NCI-H82 treated with DMSO at 0.1 percent for 48 hours (cell line): ENCODE measurements at regions not wholly inside any gene's neighbourhood (a gene's known extent, or its start where the extent isn't known, plus 50 kb on each side); places are given as distances from the start of the nearest gene placed in this dataset.

Source experiments
- DNase-seq: peaks from one replicate; lab custom pipeline; 2025; ENCODE audit not compliant: unreplicated experiment; lab: John Stamatoyannopoulos, UW

GRCh38 chr1:30258876-30259275, 464.5 kb downstream of the MATN1 start:
- DNase-seq = no peak

DNA sequence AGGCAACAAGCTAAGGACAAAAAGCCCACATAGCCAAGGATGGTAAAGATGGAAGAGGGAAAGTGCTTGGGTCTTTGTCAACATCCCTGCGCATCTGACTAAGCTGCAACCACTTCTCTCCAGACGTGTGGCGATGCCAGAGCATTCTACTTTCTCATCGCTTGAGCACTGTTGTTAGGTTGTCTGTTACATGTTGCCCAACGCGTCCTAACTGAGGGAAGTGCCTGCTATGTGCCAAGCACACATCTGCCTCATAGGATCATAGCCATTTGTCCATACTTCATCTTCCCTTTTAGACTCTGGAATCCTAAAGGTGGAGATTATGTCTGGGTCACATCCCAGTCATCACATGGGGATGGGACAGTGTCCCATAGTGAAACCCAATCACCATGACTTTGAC, 464.9 kb downstream of the MATN1 start:
- DNase-seq = no peak

DNA sequence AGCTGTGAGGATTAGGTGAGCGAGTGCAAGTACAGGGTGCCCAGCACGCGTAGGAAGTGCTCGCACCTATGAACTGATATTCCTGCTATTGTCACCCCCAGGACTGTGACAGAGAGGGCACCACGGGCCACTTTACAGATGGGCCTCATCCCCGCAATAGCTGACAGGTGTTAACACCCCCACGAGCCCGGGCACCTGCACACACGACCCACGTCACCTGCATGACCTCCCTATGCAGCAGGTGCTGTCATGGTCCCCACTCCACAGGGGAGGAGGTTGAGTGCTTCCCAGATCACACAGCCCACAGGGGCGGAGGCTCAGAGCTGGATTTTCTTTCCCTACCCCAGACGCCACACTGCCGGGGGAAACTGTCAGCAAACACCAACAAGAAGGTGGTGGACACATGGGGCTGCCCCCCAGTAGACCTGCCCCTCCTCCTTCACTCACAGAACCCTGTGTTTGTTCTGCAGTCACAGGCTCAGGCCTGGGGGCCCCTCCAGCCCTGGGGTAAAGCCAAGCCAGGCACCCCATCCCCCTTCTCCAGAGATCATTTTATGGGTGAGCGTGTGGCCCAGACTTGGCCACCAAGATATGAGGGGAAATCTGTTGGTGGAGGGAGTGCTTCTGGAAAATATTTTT, 465.5 kb downstream of the MATN1 start:
- no peak for DNase-seq

GRCh38 chr1:30257322-30257721, 466.1 kb downstream of the MATN1 start:
- DNase-seq = no peak

DNA sequence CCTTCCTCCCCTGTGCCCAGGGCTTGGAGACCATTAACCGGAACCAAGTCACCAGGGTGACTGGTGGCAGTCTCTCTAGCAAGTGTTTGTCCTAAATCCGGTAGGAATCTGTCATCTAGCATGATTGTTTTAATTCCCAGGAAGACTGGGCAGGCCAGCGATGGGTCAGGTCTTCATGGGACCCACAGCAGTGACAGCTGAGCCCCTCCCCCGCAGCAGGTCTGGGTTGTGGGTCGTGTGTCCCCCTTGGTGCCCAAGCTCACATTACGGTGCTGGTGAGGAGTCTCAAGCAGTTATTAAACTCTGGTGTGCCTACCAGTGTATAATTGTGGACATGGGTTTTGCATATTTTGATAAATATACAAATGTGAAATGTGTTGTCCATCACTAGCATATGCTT, 466.5 kb downstream of the MATN1 start:
- DNase-seq = no peak

- DNase-seq = no peak
These were observed 468.2 kb downstream of the MATN1 start for GRCh38 chr1:30255111-30255724.

DNA sequence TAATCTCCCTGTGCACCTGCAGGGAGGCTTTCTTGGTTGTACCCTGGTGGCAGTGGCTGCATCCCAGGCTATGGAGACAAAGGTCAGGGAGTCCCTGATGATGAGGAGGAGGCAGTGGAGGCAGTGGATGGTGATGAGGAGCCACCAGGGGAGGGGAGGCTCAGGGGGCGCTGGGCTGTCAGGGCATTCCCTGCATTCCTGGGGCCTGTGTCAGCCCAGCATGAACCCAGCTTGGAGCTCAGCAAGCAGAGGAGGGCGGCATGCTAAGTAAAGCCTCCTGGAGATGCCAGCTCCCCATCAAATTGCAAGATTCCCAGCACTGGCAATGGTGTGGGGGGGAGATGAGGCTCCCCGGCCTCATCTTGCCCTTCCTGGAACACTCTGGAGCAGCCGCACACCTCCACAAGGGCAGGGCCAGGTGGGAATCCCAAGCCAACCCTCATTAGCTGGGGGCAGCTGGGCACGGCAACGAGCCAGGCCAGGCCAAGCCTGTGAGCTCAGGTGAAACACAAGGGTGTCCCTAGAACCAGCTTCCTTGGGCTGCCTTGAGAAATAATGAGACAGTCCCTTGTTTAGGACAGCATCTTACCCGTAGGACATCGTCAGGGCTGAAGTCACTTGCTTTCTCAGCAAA, 469.5 kb downstream of the MATN1 start:
- DNase-seq = no peak

DNA sequence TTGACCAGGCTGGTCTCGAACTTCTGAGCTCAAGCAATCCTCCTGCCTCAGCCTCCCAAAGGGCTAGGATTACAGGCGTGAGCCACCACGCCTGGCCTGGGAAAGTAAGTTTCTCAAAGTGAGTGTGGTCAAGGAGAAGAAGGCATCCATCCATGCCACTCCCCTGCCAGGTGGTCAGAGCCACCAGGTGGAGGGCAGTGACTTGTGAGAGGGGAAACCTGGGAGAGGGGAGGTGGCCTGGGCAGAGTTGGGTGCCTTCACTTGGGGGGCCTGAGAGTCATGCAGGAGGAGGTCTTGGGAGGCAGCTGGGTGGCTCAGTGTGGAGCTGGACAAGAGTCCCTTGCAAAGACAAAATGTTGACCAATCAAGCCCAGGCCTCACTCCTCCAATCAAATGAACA, 470.0 kb downstream of the MATN1 start:
- DNase-seq = no peak

DNA sequence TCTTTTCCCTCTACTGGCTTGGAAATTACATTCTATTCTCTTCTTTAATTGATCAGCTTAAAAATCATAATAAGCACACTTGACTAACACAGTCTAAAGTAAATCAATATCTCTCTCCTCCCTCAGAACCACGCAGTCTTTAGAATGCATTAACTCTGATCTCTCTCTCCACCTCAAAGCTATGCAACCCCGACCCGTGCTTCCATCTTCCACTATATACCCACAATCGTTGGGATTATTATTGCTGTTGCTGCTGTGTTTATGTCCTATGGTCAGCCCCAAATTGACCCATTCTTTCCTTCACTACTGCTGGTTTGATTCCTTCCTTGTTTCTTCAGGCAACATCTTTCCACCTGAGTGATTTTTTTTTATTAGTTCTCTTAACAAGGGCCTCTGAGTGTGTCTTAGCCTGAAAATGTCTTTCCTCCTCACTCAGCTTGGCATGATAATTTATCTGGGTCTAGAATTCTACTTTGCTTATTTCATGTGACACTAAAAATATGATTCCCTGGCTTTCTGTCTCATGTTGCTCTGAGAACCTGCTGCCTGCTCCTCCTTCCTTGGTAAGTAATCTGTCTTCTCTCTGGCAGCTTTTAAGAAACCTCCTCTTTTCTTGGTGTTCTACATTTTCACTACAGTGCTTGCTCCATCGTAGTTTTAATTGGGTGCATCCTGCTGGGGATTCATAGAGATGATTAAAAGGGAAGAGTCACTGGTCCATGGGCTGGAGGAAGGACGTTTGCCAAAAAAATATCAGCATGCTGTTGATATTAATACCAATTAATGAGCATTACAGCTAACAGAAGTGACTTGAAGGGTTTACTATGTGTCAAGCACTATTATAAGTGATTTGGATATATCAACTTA, 472.2 kb downstream of the MATN1 start:
- no peak for DNase-seq

GRCh38 chr1:30250338-30250983, 472.9 kb downstream of the MATN1 start:
- no peak for DNase-seq

- DNase-seq = no peak
These were observed 473.7 kb downstream of the MATN1 start for GRCh38 chr1:30249446-30250337.

DNA sequence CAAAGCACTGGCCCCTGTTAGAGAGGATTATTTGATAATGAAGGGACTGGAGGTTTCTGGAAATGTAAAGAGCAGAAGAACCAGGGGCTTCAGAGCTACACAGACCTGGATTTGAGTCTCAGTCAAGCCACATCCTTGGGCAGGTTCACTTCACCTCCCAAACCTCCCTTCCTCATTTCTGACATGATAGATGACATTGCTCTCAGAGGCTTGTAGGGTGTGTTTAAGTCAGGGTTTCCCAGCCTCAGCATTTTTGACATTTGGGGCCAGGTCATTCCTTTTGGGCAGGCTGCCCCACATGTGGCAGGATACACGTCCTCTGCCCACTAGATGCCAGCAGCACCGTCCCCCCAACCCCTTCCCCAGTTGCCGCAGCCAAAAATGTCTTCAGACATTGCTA, 474.6 kb downstream of the MATN1 start:
- DNase-seq = no peak

DNA sequence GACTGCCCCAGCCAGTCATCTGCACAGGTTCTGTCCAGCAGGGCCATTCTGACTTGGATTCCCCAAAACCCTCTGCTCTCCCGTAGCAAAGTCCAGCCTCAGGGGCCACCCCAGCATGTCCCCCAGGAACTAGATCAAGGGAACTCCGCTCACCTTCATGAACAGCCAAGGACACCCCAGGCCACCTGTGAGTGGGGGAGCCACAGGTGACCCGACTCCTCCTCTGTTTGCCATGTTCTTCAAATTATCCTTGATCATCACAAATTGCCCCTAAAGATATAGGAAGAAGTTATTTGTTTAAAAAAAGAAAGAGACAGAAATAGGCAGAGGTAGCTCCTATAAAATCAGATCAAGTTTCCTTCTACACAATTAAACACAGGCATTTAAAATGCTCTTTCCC, 475.0 kb downstream of the MATN1 start:
- DNase-seq = no peak

GRCh38 chr1:30244801-30245200, 478.6 kb downstream of the MATN1 start:
- DNase-seq = no peak

DNA sequence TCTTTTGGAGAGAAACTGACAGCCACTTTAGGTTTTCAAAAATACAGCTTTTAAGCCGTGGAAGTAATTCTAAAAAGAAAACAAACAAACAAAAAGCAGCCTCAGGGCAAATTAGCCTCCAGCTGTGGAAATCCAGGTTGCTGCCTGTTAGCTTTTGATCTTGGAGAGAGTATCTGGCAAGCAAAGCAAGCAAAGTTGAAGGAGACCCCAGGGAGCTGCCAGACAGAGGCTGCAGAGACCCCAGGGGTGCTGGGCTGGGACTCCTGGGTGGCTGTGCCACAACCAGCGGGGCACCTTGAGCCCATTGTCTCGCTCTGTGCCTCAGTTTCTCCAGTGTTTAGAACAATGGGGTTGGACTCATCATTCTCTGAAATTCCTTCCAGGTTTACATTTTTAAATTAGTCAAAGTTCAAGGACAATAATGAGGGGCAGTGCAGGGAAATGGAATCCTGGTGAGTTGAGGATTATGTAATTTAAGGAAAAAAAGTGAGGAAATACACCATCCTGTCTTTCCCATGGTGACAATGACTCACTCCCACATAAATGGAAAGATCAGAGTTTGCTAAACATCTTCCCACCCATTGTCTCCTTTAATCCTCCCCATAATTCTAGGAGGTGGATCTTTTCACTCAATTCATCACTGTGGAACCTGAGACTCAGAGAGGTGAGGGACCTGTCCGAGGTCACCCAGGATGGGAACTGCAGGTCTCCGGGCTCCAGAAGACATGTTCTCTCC, 480.5 kb downstream of the MATN1 start:
- DNase-seq = no peak

- no peak for DNase-seq
These were observed 481.2 kb downstream of the MATN1 start for GRCh38 chr1:30242168-30242567.

DNA sequence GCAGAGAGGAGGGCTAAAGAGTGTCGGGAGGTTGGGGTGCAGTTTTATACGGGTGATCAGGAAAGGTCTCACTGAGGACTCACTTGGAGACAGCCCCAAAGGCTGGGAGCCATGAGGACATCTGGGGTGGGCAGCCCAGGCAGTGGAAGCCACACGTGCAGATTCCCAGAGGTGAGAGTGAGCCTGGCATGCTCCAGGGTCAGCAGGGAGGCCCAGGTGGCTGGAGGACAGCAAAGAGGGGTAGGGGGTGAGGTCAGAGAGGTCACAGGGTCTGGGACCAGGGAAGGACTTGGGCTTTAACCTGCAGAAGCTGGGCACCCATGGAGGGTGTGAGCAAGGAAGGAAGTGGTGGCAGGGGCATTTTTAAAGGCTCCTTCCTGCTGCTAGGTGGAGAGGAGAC, 481.7 kb downstream of the MATN1 start:
- DNase-seq = no peak

- DNase-seq = no peak
These were observed 489.3 kb downstream of the MATN1 start for GRCh38 chr1:30234091-30234490.

GRCh38 chr1:30232288-30232899, 491.0 kb downstream of the MATN1 start:
- DNase-seq = no peak
